RWPE1 (cell line): ENCODE measurements at regions not wholly inside any gene's neighbourhood (a gene's known extent, or its start where the extent isn't known, plus 50 kb on each side); places are given as distances from the start of the nearest gene placed in this dataset.

Experiments used
- CTCF ChIA-PET: fragments of 350-600 bp; sonication (Branson Sonifier 250); formaldehyde crosslinking; extraction: SDS; loops from one replicate; lab custom pipeline; 2021; lab: Yijun Ruan, JAX
- POLR2A ChIA-PET: fragments of 400-600 bp; formaldehyde crosslinking; extraction: SDS; loops from one replicate; lab custom pipeline; 2020; ENCODE audit warnings: antibody characterized with exemption; ENCODE audit not compliant: low non-redundant PET; lab: Yijun Ruan, JAX
- DNase-seq: peaks from one replicate; pipeline ENCODE4 v3.0.0; 2012; ENCODE audit warnings: low spot score
- H3K27ac ChIP-seq: fragments of 450-650 bp; 2 replicates; pipeline ENCODE4 v1.5.1; 2017
- CTCF ChIP-seq: fragments of 450-650 bp; conservative IDR thresholded peaks from 2 replicates; pipeline ENCODE4 v1.5.1; 2017; ENCODE audit warnings: low read depth, mild to moderate bottlenecking

GRCh38 chr1:177755851-177756560 lies 213.9 kb downstream of the SEC16B start:
- ChIA-PET CTCF (no interaction called here), POLR2A (no interaction called here)
- no peak for DNase-seq
- H3K27ac ChIP-seq = no peak overlapping the region
- TF ChIP-seq CTCF = no peak

GRCh38 chr1:177754603-177755002 lies 215.3 kb downstream of the SEC16B start:
- POLR2A ChIA-PET = no interaction called here
- no peak overlapping the region for H3K27ac ChIP-seq
- DNase-seq = no peak
- TF ChIP-seq CTCF = no peak
- CTCF ChIA-PET = no interaction called here

DNA sequence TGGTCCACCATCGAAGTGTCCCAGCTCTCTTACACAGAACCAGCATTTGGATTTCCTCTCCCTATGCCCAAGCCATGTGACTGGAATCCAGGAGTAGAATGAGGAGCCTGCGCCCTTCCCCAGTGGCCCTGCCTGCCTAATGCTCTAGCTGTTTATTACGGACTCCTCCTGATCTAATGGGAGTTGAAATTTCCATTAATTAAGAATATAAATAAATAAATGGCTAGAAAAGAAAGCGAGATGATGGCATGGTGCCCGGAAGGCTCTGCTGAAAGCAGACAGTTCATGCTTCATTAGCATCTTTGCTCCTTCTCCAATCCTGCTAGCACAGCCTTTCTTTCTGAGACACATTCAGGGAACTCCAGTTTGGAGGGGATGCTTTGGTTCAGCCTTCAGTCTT lies 216.2 kb downstream of the SEC16B start:
- TF ChIP-seq CTCF = no peak
- ChIA-PET CTCF (no interaction called here), POLR2A (no interaction called here)
- no peak for DNase-seq
- H3K27ac ChIP-seq = no peak overlapping the region

DNA sequence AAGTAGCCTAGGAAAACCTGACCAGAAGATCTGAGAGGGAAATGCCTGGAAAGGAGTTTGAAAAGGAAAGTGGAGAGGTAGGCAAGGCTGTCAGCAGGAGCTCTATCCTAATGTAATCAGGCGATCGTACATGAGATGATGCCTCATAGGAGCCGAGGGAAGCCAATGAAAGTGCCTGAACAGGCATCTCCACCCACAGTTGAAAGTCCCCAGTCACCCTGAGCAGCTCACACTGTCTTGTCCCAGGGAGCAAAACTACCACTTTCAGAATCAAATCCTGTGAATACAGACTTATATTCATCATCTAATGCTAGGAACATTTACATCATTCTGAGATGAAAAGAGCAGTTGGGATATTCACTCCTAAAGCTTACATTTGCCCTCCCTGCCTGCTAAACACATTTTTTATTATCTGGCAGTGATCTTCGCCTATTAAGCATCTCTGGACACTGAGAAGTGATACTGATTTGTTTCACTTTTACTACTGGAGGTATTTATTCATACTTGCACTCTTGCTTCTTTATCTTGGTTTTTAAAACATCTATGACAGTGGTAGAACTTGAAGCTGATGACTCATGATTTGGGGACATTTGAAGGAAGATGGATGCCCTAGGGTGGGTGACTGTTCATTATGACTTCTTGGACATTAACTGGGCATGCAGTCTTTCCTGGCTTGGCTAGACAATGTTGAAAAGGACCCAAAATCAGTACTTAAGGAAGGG lies 221.6 kb downstream of the SEC16B start:
- ChIA-PET POLR2A (no interaction called here), CTCF (no interaction called here)
- H3K27ac ChIP-seq = no peak overlapping the region
- no peak for TF ChIP-seq CTCF
- no peak for DNase-seq

DNA sequence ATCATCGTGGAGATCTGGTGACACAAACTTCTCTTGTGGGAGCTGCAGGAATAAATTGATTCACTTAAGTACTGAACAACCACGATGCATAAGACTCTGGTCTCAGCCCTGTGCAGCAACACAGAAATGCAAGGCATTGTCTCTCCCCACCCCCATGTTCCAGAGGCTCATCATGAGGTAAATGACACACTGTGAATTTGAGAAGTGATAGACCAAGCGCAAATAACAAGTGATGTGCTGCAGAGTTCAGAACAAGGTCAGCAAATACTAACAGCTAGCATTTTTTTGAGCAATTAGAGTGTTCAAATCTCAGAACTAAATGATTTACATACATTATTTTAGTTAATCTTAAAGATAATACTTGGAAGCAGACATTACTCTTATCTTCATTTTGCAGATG lies 223.7 kb downstream of the SEC16B start:
- CTCF ChIA-PET = interaction anchor here (0.6 kb wide), 1 partner anchor 211 kb away, joined by 3 read pairs; no protein-coding TSS in a partner anchor
- POLR2A ChIA-PET = no interaction called here

DNA sequence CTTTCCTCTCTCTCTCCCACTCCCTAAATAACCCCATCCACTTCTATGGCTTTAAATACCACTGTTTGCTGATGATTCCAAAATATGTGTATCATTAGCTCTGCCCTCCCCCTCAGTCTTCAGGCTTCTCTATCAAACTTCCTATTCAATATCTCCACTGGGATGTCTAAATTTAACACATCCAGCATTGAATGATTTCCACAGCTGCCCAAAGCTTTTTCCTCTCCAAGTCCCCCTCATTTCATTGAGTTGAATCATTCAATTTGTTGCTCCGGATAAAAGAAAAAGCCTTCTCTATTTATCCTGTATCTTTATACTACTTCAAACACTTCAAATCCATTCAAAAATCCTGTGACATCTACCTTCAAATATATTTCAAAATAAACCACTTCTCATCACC lies 225.0 kb downstream of the SEC16B start:
- CTCF ChIA-PET = no interaction called here

More for the DNA sequence above, 223.7 kb downstream of the SEC16B start:
- TF ChIP-seq CTCF = no peak
- no peak overlapping the region for H3K27ac ChIP-seq
- DNase-seq = no peak

More for the DNA sequence above, 225.0 kb downstream of the SEC16B start:
- TF ChIP-seq CTCF = no peak
- no peak for DNase-seq
- POLR2A ChIA-PET = no interaction called here
- no peak overlapping the region for H3K27ac ChIP-seq
